Body of pancreas (tissue), 4 donors: ENCODE measurements at regions not wholly inside any gene's neighbourhood (a gene's known extent, or its start where the extent isn't known, plus 50 kb on each side); places are given as distances from the start of the nearest gene placed in this dataset.
A peak's percentile ranks its signal among the peaks of the same experiment; 100 is the strongest.

Experiments used
- ATAC-seq: fragments of 150-250 bp; one replicate; pipeline ENCODE4 v1.9.1; 2016
- DNase-seq, 4 donors: peaks; one replicate each; pipeline ENCODE4 v3.0.0-alpha.2; 2019
- H3K27ac ChIP-seq, 4 donors: fragments of 200-600 bp; sonication (generic); 1 replicate in 3 of 4; 2 replicates in 1 of 4; pipeline versions ENCODE4 v1.5.1 to v1.6.1; 2016 to 2019; ENCODE audit warnings: mild to moderate bottlenecking in 1 of 4, mixed read lengths in 1 of 4, moderate library complexity in 1 of 4
- H3K27me3 ChIP-seq, 2 donors: fragments of 200-600 bp; sonication (generic); one replicate each; pipeline ENCODE4 v1.6.0; 2016; ENCODE audit warnings: mild to moderate bottlenecking in 1 of 2
- H3K36me3 ChIP-seq, 2 donors: fragments of 200-600 bp; sonication (generic); replicated peaks in 1 of 2; 2 replicates each; pipeline ENCODE4 v1.5.1; 2016; ENCODE audit warnings: low read depth in 2 of 2; ENCODE audit not compliant: insufficient read depth in 1 of 2
- H3K4me1 ChIP-seq: fragments of 200-600 bp; sonication (generic); one replicate; pipeline ENCODE4 v1.6.0; 2016
- H3K4me3 ChIP-seq, 2 donors: fragments of 200-600 bp; sonication (generic); 1 replicate in 1 of 2; 2 replicates in 1 of 2; pipeline ENCODE4 v1.5.1; 2016 to 2019
- H3K9me3 ChIP-seq, 3 donors: fragments of 200-600 bp; sonication (generic); 1 replicate in 2 of 3; 2 replicates in 1 of 3; pipeline ENCODE4 v1.5.1; 2016
- CTCF ChIP-seq, 7 experiments: fragments of 450-650 bp in 4 of 7; fragments of 200-600 bp in 3 of 7; sonication (generic) in 3 of 7; IDR thresholded peaks; one replicate each; pipeline ENCODE4 v1.5.1; 2016 to 2019; ENCODE audit warnings: antibody characterized with exemption in 7 of 7
- POLR2A ChIP-seq, 3 donors: fragments of 450-650 bp; IDR thresholded peaks; one replicate each; pipeline ENCODE4 v1.6.1; 2016; ENCODE audit warnings: antibody characterized with exemption in 3 of 3, mild to moderate bottlenecking in 2 of 3
- WGBS, 2 donors: methylation state at CpG; one replicate each; pipeline ENCODE4 v1.1.5; 2017; 5-methylcytosine and 5-hydroxymethylcytosine counted together
- intact Hi-C: fragments of 100-400 bp; cut with DNase I; formaldehyde crosslinking; loops from one replicate; pipeline ENCODE4 v1.15.1; 2023

GRCh38 chr7:142598297-142598696 is 151.0 kb upstream of the PRSS1 start:
- Histone ChIP-seq H3K27me3 (no peaks in the 10 kb centered on the region), H3K4me1 (peaks cover 30% of the 10 kb centered on the region), H3K36me3 (no peaks in the 10 kb centered on the region), H3K9me3 (no peaks in the 10 kb centered on the region), H3K27ac (peak overlapping the region in 2 of 4 donors; percentile 0 to 57), H3K4me3 (no peak overlapping the region)
- DNase-seq: no peak
- ATAC-seq: peak; percentile 38
- no peak for TF ChIP-seq POLR2A (IDR thresholded peaks at IDR 0.05)
- TF ChIP-seq CTCF (IDR thresholded peaks at IDR 0.05): no peak
- intact Hi-C loops: no loop called here
- WGBS, 2 donors: 38 to 43% methylated on average over 6 of the region's 6 CpGs

GRCh38 chr7:142597547-142597946 is 151.7 kb upstream of the PRSS1 start:
- Histone ChIP-seq H3K27ac (no peak overlapping the region), H3K36me3 (no peaks in the 10 kb centered on the region), H3K27me3 (no peaks in the 10 kb centered on the region), H3K4me3 (no peak overlapping the region), H3K9me3 (no peaks in the 10 kb centered on the region), H3K4me1 (peaks cover 38% of the 10 kb centered on the region)
- DNase-seq (no peak), ATAC-seq (no peak)
- no peak for TF ChIP-seq CTCF (IDR thresholded peaks at IDR 0.05)
- TF ChIP-seq POLR2A (IDR thresholded peaks at IDR 0.05): no peak
- 80 to 91% methylated on average over 4 of the region's 4 CpGs for WGBS, 2 donors
- intact Hi-C loops: no loop called here

- Histone ChIP-seq H3K4me3 (no peak overlapping the region), H3K36me3 (no peaks in the 10 kb centered on the region), H3K9me3 (no peaks in the 10 kb centered on the region), H3K27me3 (no peaks in the 10 kb centered on the region), H3K27ac (peak overlapping the region in 2 of 4 donors; percentile 33 to 41), H3K4me1 (peaks cover 46% of the 10 kb centered on the region)
- TF ChIP-seq CTCF (IDR thresholded peaks at IDR 0.05) (no peak), POLR2A (IDR thresholded peaks at IDR 0.05) (no peak)
- 40 to 46% methylated on average over 4 of the region's 4 CpGs for WGBS, 2 donors
- peak; percentile 50 for ATAC-seq
- no peak for DNase-seq
- intact Hi-C loops: no loop called here
Observed at GRCh38 chr7:142595816-142596516, 153.3 kb upstream of the PRSS1 start.

GRCh38 chr7:142594078-142594477 is 155.2 kb upstream of the PRSS1 start:
- H3K4me1 ChIP-seq: peaks cover 62% of the 10 kb centered on the region
- H3K9me3 ChIP-seq: no peaks in the 10 kb centered on the region
- no peaks in the 10 kb centered on the region for H3K27me3 ChIP-seq
- intact Hi-C loops: no loop called here
- no peak overlapping the region for H3K4me3 ChIP-seq
- TF ChIP-seq POLR2A (IDR thresholded peaks at IDR 0.05) (no peak), CTCF (IDR thresholded peaks at IDR 0.05) (no peak)
- DNase-seq (no peak), ATAC-seq (no peak)
- H3K36me3 ChIP-seq: no peaks in the 10 kb centered on the region
- WGBS, 2 donors: 72 to 80% methylated on average over 1 of the region's 1 CpG
- no peak overlapping the region for H3K27ac ChIP-seq

GRCh38 chr7:142593106-142593505 is 156.2 kb upstream of the PRSS1 start:
- no peak overlapping the region for H3K4me3 ChIP-seq
- no peaks in the 10 kb centered on the region for H3K27me3 ChIP-seq
- ATAC-seq: peak; percentile 38
- TF ChIP-seq POLR2A (IDR thresholded peaks at IDR 0.05): no peak
- no peak for TF ChIP-seq CTCF (IDR thresholded peaks at IDR 0.05)
- H3K27ac ChIP-seq: peak overlapping the region in 3 of 4 donors; percentile 32 to 63 (median 56)
- no peaks in the 10 kb centered on the region for H3K36me3 ChIP-seq
- H3K9me3 ChIP-seq: no peaks in the 10 kb centered on the region
- H3K4me1 ChIP-seq: peaks cover 64% of the 10 kb centered on the region
- no peak for DNase-seq
- intact Hi-C loops: no loop called here
- 78 to 93% methylated on average over 4 of the region's 4 CpGs for WGBS, 2 donors
